HG03045 (cell line): ENCODE measurements at regions not wholly inside any gene's neighbourhood (a gene's known extent, or its start where the extent isn't known, plus 50 kb on each side); places are given as distances from the start of the nearest gene placed in this dataset.
A peak's percentile ranks its signal among the peaks of the same experiment; 100 is the strongest.
"Not testable (repeated sequence)": the region's sequence is repeated elsewhere in the genome, so short reads cannot be mapped to it uniquely, and the experiment has no call there.

Experiments
- ATAC-seq: cut with Tn5 transposase; IDR thresholded peaks from one replicate; pipeline ENCODE4 v1.9.1; 2021; ENCODE audit warnings: mild to moderate bottlenecking, moderate library complexity; ENCODE audit not compliant: unreplicated experiment

DNA sequence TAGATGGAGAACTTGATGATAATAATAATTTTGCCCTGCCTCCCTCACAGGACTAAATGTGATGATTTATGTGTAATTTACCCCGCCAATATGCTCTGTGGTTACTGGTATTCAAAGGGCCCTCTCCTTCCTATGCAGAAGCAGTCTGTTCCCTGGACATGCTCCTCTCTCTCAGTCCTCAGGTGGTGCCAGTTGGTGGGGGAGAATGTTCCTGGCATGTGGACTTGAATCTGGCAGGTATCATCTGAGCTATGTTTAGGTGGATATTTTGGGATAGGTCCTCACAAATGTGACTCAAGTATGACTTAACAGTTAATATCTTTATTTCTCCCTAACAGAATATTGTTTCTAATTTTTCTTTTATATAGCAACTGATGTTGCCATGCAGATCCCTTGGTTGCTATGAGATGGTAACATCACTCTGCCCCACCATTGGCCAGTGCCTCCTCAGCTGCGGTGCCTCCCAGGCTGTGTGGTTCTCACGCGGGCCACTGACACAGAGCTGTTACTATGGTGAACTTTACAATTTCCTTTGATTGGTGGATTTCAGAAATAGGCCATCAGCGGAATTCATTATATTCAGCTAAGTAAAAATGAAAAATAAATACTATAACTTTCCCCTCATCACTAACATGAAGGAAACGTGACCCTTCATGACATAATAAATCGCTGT is 106.7 kb upstream of the PELI1 start:
- no peak for ATAC-seq

DNA sequence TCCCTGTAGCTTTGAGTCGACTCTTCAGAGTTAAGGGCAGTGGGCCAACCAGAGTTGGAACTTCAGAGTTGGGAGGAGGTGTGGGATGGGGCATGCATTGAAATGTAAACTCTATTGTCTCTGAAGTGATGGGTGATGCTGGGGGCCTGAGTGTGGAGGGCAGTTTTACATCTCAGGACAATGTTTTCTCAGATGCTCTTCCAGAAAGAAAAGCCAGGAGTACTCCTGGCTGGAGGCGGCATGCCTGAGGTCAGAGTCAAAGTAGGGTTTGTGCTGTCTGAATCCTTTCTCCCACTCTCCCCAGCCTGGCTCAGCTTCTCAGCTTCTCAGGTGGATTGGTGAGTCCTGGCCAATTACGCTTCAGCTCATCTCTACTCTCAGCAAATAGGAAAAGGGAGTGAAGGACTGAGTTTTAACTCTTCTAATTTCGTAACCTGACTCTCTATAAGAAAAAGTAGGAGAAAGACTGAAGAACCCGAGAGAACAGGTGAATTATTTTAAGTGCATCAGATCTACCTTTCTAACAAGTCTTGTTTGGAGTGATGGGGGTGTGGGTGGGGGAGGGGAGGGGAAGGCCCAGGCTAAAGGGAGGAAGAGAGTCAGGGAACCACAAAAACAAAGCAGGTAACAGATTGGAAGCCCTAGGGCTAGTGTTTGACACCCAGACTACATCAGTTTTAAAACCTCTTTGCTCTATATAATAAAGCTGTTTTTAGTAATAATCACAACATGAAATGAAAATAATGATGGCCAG is 107.5 kb upstream of the PELI1 start:
- ATAC-seq, result no peak

GRCh38 chr2:64252251-64252978 is 108.2 kb upstream of the PELI1 start:
- not testable (repeated sequence) for ATAC-seq

DNA sequence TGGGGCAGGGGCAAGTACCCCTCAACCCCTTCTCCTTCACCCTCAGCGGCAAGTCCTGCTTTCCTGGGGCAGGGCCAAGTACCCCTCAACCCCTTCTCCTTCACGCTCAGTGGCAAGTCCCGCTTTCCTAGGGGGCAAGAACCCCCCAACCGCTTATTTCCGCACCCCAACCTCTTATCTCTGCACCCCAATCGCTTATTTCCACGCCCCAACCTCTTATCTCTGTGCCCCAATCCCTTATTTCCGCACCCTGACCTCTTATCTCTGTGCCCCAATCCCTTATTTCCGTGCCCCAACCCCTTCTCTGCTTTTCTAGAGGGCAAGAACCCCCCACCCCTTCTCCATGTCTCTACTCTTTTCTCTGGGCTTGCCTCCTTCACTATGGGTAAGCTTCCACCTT is 109.2 kb upstream of the PELI1 start:
- not testable (repeated sequence) for ATAC-seq

DNA sequence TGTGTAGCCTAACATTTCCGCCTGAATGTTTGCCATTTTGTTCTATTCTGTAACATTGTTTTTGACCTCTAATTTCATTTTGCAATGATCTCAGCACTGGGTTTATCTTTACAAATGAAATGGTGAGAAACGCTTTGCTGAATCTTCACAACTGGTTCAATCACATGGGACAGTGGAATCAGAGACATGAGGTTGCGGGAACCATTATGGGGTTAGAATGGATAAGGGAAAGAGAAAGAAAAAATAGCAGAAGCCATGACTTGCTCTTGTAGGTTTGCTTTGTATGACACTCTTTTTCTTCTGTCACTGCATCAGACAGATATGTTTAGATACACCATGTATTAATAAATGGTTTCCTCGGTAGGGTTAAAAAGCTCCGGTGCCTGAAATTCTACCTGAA is 114.3 kb upstream of the PELI1 start:
- ATAC-seq, result no peak

GRCh38 chr2:64259312-64259711 is 115.1 kb upstream of the PELI1 start:
- no peak for ATAC-seq

GRCh38 chr2:64260093-64260803 is 116.0 kb upstream of the PELI1 start:
- no peak for ATAC-seq

GRCh38 chr2:64260817-64261216 is 116.6 kb upstream of the PELI1 start:
- peak; percentile 85 for ATAC-seq

DNA sequence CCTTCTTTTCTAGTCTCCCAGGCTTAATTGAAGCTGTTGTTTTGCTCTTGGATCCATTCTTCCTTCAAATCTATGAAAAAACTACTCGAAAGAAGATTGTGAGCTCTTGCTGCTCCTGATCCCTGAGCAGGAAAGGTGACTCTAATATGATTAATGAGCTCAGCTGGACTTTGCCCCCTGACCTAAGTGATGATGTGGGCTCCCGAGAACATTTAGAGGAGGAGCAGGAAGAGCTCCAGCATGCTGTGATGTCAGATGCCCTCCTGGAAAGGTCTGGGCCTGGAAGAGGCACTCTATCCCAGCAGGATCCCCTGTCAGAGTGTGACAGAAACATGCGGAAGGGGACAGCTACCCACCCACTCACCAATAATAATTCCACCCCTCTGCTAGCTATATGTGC is 117.9 kb upstream of the PELI1 start:
- no peak for ATAC-seq

- ATAC-seq, result no peak
Measured at GRCh38 chr2:64262816-64263215, 118.6 kb upstream of the PELI1 start.

GRCh38 chr2:64263315-64263714 is 119.1 kb upstream of the PELI1 start:
- no peak for ATAC-seq

GRCh38 chr2:64267699-64268098 is 123.5 kb upstream of the PELI1 start:
- ATAC-seq, result no peak

- no peak for ATAC-seq
Measured at GRCh38 chr2:64268330-64269048, 124.3 kb upstream of the PELI1 start.

GRCh38 chr2:64273524-64274398 is 129.5 kb upstream of the PELI1 start:
- ATAC-seq, result no peak

DNA sequence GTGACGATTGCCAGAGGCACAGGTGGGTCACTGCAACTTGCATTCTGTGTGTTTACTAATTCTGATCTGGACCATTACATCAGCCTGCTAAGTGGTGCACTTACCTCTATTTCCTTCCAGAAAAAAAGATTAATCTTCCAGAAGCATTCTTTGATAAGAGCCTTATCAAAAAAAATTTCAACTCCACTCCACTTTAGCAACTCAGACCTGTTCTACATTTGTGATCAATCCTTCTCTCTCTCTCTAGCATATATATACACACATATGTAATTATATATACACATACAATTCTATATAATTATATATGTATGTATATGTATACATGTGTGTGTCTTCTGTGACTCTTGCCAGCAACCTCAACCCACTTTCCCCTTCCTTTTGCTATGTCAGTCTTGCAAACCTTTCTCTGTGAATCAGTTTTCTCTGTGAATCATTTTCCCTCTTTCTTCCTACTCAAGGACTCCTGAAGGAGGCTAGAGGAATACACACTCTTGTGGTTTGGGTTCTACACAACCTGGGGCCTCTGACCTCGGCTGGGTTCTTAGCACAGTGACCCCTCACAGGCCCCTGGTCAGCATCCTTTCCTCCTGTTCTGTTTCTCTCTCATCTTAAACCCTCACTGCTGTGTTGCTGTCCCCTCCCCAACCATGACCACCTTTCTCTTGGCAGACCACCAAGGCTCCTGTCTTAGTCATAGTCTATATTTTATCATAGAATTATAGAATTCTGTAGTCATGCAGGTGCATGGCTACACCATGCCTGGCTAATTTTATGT is 130.4 kb upstream of the PELI1 start:
- ATAC-seq, result no peak

GRCh38 chr2:64275174-64275466 is 130.9 kb upstream of the PELI1 start:
- no peak for ATAC-seq

DNA sequence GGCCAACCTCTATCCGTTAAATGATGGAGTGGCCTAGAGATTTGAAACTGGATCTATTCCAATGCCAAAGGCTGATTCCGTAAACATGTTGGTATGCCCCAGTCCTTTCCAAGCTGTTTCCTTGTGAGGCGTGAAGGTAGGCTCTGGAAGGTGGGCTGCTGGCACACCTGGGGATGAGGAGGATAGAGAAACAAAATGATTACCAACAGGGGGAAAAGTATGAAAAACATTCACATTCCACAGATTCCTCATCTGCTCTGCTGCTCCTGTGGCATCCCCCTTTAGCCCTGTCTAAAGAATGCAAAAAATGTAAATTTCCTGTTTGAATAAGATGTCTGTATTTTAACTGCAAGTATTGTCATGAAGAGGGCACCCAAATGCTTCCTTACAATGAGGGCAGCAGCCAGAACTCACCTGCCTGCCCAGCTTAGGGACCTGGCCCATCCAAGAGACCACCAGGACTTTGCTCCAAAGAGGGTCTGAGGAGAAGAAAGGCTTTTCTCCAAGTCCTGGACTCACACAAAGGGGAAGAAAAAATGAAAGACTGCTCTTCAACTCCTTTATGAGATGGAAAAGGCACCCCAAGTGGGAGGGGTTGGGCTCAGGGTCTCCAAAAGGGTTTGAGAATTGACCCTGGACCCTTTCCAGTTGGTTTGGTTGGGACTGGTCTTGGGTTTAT is 132.3 kb upstream of the PELI1 start:
- no peak for ATAC-seq

GRCh38 chr2:64277101-64277849 is 133.1 kb upstream of the PELI1 start:
- no peak for ATAC-seq
